NOMO-1 (cell line): ENCODE measurements at regions not wholly inside any gene's neighbourhood (a gene's known extent, or its start where the extent isn't known, plus 50 kb on each side); places are given as distances from the start of the nearest gene placed in this dataset.

Experiments used
- DNase-seq, 2 experiments: peaks; one replicate each; lab custom pipeline; 2025; ENCODE audit not compliant: unreplicated experiment in 2 of 2; lab: John Stamatoyannopoulos, UW

GRCh38 chr10:108902619-108903285, 1020.6 kb downstream of the XPNPEP1 start:
- DNase-seq = no peak

- no peak for DNase-seq
Measured at GRCh38 chr10:108901781-108902618, 1021.3 kb downstream of the XPNPEP1 start.

GRCh38 chr10:108899670-108900069, 1023.6 kb downstream of the XPNPEP1 start:
- no peak for DNase-seq

DNA sequence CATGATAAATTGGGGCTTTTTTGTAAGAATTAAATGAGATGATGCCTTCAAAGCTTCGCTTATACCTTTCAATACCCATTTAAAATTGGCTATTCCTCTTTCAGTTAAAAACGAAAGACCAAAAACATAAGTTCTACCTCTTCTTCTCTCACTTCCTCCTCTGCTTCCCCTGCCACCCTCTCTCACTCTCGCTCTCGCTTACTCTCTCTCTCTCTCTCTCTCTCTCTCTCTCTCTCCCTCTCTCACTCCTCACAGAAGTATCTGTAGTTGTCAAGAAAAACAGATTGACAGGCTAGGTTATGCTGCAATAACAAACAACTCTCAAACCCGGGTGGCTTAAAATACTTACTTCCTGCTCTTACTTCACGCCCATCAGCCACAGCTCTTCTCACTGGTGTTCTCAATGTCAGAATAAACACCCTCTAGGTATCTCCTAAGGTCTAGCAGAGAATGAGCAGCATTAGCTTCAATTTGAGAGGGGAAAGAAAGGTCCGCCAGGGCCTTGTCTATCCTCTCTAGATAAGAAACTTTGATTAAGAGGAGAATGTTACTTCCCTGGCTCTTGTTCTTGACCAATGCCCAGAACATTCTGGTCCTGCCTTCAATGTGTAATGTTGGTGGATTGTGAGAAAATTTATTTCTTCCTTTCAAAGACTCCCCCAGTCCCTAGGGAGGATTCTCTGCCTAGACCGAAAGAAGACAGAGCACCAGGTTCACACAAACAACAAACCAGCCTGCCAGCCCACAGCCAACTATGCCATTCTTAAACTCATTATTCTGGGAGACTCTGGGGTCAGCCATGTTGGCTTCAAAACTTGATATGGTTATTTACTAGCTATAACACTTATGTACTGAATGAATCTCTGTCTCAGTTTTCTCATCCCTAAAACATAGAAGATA, 1028.7 kb downstream of the XPNPEP1 start:
- no peak for DNase-seq

DNA sequence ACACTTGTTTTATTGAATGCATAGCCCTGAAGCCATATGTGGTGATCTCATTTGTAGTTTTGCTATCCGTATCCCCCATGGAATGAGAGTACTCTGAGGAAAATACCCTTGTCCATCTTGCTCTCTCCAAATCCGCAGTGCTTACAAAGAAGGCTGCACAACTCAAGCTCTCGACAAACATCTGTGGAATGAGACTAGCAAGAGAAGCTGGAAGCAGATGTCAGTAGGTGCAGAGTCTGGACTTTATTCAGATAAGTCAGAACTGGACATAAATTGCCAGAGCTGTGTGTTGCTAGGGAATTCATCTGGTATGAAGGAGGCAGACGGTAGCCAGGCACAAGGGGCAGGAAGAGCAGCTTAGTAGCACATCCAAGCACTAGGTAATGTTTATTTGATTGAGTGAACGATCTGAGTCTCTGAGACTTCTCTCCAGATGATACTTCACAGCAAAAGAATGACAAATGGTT, 1046.2 kb downstream of the XPNPEP1 start:
- no peak for DNase-seq

- DNase-seq = no peak
Measured at GRCh38 chr10:108872854-108873253, 1050.5 kb downstream of the XPNPEP1 start.

GRCh38 chr10:108868881-108869280, 1054.4 kb downstream of the XPNPEP1 start:
- DNase-seq = no peak

- no peak for DNase-seq
Measured at GRCh38 chr10:108862676-108863350, 1060.5 kb downstream of the XPNPEP1 start.

DNA sequence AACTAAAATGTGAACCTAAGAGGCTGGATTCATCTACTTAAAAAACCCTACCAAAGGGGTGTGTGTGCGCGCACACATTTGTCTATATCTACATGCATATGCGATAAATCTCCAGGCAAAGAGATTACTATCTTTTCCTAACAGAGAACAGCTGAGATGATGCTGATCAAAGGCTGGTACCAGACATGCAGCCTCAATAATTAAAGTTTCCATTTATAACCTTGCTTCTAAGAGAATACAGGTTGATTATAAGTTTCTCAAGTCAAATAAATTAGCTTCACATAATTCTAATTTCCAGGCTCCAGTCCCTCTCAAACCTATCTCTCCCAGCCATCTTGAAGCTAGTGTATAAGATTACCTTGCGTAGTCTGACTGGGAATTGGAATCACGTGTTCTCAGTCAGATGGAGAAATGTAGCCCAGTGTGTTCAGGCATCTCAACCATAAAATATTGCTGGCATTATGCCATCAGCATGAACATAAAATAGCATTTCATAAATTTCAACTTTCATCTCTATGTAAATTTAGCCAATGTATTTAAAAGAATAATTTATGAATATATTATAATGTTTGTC, 1062.0 kb downstream of the XPNPEP1 start:
- DNase-seq = no peak

DNA sequence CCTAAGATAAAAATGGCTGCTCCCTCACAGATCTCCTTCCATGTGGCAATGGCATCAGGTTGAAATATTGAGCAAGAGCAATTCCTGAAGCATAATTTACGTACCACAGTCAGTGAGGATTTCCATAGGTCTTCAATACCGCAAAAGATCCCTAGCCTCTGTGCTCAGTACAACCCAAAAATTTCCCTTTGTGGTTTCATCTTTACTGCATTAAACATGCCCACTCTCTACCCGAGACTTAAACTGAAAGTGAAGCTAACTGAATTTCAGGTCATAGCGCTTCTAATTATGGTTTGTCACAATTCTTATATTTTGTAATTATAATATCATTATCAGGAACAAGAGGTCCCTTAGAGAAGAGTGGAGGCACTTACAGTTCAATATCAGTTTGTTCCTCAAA, 1071.1 kb downstream of the XPNPEP1 start:
- DNase-seq = no peak

DNA sequence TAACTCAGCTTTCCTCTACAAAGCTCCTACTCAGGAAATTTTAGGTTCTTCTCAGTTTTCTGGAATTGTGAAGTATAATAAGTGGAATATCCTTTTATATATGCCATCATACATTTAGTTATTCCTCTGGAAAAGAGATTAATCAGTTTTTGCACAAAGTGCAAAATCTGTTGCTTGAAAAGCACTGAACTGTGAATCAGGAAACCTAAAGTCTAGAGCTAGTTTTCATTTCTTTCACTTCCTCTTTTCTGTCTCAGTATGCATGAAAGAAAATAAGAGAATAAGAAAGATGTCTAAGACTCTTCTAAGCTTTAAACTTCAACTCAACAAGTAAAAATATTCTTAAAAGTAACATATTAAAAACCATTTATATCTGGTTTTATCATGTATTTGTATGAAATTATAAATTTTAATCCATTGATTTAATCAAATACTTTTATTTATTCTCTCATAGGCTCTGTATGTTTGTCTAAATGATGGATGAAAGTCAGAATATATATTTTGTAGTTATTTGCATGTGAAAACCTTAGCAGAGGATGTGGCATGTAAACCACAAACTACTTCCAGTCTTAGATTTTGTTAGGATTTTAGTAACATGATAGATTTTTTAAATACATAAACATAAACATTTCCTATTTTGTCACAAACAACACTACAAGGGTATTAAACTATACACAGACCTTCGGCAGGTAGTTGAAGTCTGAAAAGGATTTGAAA, 1073.0 kb downstream of the XPNPEP1 start:
- peak in 1 of 2 experiments; percentile 47 for DNase-seq

GRCh38 chr10:108849688-108850087, 1073.6 kb downstream of the XPNPEP1 start:
- no peak for DNase-seq

- DNase-seq = no peak
Measured at GRCh38 chr10:108849186-108849585, 1074.1 kb downstream of the XPNPEP1 start.

GRCh38 chr10:108848046-108848445, 1075.3 kb downstream of the XPNPEP1 start:
- DNase-seq = no peak

- DNase-seq = no peak
Measured at GRCh38 chr10:108840944-108841343, 1082.4 kb downstream of the XPNPEP1 start.

DNA sequence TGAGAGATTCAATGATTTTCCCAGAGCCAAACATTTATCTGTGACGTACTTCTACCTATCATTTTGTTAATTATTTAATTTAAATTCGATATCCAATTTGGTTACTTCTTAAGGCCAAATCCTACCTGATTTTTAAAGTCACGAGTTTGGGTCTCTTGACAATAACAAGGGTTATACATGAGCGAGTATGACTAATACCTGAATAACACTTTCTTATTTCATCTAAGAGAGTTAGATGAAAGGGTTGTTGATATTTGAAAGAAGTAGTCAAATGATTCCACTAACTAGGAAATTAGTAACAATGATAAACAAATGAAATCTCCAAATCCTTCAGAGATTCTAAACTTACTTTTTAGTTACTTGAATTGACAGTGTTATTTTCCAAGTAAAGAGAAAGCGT, 1086.9 kb downstream of the XPNPEP1 start:
- no peak for DNase-seq

DNA sequence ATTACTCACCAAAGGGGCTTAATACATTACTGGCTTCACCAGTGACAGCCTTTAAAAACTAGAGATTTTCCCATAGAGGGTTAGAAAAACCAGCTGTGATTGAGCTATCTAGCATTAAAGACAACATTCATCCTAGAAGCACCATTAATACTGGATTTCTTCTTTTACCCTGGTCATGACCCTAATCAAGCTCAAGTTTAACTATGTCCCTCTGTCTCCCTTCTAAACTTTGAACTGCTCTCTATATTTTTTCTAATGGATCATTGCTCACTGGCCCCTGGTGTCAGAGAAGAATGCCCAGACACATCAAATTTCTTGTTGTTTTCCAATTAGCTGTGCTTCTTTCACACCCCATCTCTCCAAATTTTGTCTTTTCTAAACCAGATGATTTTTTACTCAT, 1101.3 kb downstream of the XPNPEP1 start:
- DNase-seq = no peak

- no peak for DNase-seq
Measured at GRCh38 chr10:108819302-108819701, 1104.0 kb downstream of the XPNPEP1 start.

- DNase-seq = no peak
Measured at GRCh38 chr10:108817584-108817983, 1105.7 kb downstream of the XPNPEP1 start.

DNA sequence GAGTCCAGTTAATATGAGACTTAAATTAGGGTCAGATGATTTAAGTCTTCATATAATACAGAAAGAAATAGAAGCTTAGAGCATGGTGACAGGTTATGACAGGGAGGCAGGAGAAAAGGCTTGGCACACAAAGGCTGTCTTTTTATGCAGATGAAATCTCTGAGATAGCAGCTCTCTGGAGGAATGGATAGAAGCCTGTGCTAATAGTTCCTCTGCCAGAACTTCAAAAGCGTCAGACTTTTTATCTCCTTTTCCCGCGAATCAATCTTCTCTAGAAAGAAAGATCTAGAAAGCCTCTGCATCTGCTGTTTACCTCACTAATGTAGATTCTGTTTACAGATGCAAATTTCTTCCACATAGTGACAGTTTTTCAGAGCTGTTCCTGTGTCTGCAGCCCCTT, 1106.2 kb downstream of the XPNPEP1 start:
- no peak for DNase-seq
